Psoas muscle (tissue), 7 donors: ENCODE measurements at regions not wholly inside any gene's neighbourhood (a gene's known extent, or its start where the extent isn't known, plus 50 kb on each side); places are given as distances from the start of the nearest gene placed in this dataset.

Source experiments
- ATAC-seq, 4 donors: fragments of 200-7000 bp; cut with Tn5 transposase; one replicate each; pipeline ENCODE4 v1.9.1; 2020; ENCODE audit warnings: moderate library complexity in 3 of 4, mild to moderate bottlenecking in 2 of 4
- DNase-seq, 2 donors: peaks; one replicate each; pipeline ENCODE4 v3.0.0-alpha.2; 2020
- H3K27ac ChIP-seq: fragments of 200-600 bp; one replicate; pipeline ENCODE4 v1.8.0; 2022
- H3K27me3 ChIP-seq, 3 donors: fragments of 200-600 bp in 1 of 3; one replicate each; pipeline versions ENCODE4 v1.6.1 to v1.8.0; 2013 to 2022; ENCODE audit warnings: low read length in 2 of 3, mild to moderate bottlenecking in 2 of 3, moderate library complexity in 1 of 3; ENCODE audit not compliant: insufficient read depth in 3 of 3
- H3K36me3 ChIP-seq, 2 donors: fragments of 200-600 bp in 1 of 2; one replicate each; pipeline versions ENCODE4 v1.6.1 to v1.8.0; 2013 to 2022; ENCODE audit warnings: low read depth in 1 of 2, mild to moderate bottlenecking in 1 of 2, moderate library complexity in 1 of 2; ENCODE audit not compliant: insufficient read depth in 1 of 2
- H3K4me1 ChIP-seq: fragments of 200-600 bp; one replicate; pipeline ENCODE4 v1.8.0; 2022
- H3K4me3 ChIP-seq: fragments of 200-600 bp; one replicate; pipeline ENCODE4 v1.8.0; 2022; ENCODE audit warnings: mild to moderate bottlenecking
- H3K9me3 ChIP-seq: fragments of 200-600 bp; one replicate; pipeline ENCODE4 v1.8.0; 2022
- WGBS, 3 donors: extraction: QIAGEN DNeasy Blood & Tissue Kit; methylation state at CpG; one replicate each; pipeline versions ENCODE4 v1.1.6 to v1.1.7; 2013; 5-methylcytosine and 5-hydroxymethylcytosine counted together
- intact Hi-C, 2 donors: fragments of 100-400 bp; cut with DNase I; formaldehyde crosslinking; loops; one replicate each; pipeline versions ENCODE4 v1.11.0 to v1.14.2; 2022
- TF ChIP-seq, protein P1 (sequence below): fragments of 200-600 bp; IDR thresholded peaks from one replicate; pipeline ENCODE4 v1.8.0; 2022; ENCODE audit warnings: antibody characterized with exemption
- donor health status: healthy with polysubstance abuse.
- donor health status: DM: no; HTN: no; CAD: no; lungs with moderate emphysema.
- donor health status: Bipolar disorder and iron deficiency.
- donor health status: healthy.
- donor health status: DM: yes; HTN: yes; CAD: no.
- donor health status: DM: no; HTN: no; CAD: no.
- donor health status: DM: yes; HTN: yes; CAD: no.

DNA sequence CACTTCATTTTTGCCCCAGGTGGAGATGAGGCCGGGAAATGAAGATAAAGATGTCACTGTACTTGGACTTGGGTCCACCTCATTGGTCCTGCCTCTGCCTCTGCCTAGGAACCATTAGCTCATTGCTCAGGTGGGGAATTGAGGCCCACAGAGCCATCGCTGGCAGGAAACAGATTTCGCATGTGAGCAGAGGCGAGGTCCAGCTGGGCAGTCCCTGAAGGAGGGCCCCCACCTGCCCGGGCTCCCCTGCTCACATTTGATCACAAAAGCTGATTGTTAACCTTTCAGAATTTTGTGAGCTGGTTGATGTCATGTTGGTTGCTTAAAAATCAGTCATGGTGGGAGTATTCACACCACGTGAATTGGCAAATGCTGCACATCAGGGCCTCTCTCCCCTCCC lies 273.8 kb upstream of the MVB12B start:
- no peak for ATAC-seq
- H3K4me3 ChIP-seq: no peak overlapping the region
- peaks cover 0 to 62% (median 18%) of the 10 kb centered on the region in 3 donors for H3K27me3 ChIP-seq
- TF ChIP-seq, protein P1, sequence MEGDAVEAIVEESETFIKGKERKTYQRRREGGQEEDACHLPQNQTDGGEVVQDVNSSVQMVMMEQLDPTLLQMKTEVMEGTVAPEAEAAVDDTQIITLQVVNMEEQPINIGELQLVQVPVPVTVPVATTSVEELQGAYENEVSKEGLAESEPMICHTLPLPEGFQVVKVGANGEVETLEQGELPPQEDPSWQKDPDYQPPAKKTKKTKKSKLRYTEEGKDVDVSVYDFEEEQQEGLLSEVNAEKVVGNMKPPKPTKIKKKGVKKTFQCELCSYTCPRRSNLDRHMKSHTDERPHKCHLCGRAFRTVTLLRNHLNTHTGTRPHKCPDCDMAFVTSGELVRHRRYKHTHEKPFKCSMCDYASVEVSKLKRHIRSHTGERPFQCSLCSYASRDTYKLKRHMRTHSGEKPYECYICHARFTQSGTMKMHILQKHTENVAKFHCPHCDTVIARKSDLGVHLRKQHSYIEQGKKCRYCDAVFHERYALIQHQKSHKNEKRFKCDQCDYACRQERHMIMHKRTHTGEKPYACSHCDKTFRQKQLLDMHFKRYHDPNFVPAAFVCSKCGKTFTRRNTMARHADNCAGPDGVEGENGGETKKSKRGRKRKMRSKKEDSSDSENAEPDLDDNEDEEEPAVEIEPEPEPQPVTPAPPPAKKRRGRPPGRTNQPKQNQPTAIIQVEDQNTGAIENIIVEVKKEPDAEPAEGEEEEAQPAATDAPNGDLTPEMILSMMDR: no peak
- H3K4me1 ChIP-seq: no peaks in the 10 kb centered on the region
- H3K9me3 ChIP-seq: no peaks in the 10 kb centered on the region
- no peaks in the 10 kb centered on the region for H3K36me3 ChIP-seq
- intact Hi-C loops: no loop called here
- WGBS, 3 donors: 61 to 67% (median 62%) methylated on average over 6 of the region's 6 CpGs
- no peak overlapping the region for H3K27ac ChIP-seq
- DNase-seq: peak in 1 of 2 donors; percentile 7

DNA sequence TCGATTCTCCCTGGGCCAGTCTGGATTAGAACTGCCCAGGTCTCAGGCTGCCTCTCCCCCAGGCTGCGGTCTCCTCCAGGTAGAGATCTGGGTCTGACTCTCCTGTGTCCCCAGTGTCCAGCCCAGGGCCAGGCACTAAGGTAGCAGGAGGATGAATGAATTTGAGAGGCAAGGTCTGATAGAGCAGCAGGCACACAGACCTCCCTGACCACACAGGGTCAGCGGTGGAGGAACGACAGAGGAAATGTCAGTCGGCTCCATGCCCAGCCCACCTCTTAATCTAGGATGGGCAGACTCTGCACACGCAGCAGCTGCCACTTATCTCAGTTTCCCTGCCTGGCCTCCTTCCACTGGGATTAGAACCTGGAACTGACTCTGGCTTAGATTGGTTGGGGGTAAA lies 272.7 kb upstream of the MVB12B start:
- Histone ChIP-seq H3K4me3 (no peak overlapping the region), H3K4me1 (no peaks in the 10 kb centered on the region), H3K27me3 (peaks cover 0 to 71% (median 17%) of the 10 kb centered on the region in 3 donors), H3K36me3 (no peaks in the 10 kb centered on the region), H3K9me3 (no peaks in the 10 kb centered on the region), H3K27ac (no peak overlapping the region)
- peak in 1 of 2 donors; percentile 3 for DNase-seq
- intact Hi-C loops: no loop called here
- 33 to 41% (median 39%) methylated on average over 6 of the region's 6 CpGs for WGBS, 3 donors
- TF ChIP-seq, protein P1: no peak
- ATAC-seq: no peak

DNA sequence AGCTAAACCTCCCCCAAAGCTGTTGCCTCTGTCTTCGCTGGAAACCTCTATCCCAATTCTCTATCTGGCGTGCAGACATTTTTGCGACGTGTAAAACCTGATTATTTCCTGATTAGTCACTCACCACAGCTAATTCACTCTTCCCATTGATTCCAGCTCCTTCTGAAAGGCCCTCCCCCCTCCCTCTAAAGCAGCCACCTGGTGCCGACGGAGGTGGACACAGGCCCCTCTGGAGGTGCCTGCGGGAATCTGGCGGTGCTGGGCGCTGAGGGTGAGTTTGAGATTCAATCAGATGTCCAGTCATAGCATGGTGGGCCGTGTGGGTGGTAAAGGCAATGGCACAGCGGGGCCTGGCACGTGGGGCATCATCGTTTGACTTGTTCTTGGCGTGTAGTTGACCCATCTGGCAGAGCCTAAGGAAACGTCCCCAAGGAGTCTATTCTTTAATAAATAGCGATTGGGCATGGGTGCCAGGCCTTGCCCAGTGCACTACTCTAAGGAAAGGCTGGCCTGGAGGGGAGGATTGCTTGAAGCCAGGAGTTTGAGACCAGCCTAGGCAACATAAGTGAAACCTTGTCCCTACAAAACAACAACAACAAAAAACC lies 271.1 kb upstream of the MVB12B start:
- no peak overlapping the region for H3K27ac ChIP-seq
- intact Hi-C loops: no loop called here
- no peaks in the 10 kb centered on the region for H3K36me3 ChIP-seq
- 34 to 48% (median 38%) methylated on average over 16 of the region's 16 CpGs for WGBS, 3 donors
- H3K27me3 ChIP-seq: peaks cover 0 to 79% (median 19%) of the 10 kb centered on the region in 3 donors
- ATAC-seq (no peak), DNase-seq (no peak)
- H3K9me3 ChIP-seq: no peaks in the 10 kb centered on the region
- TF ChIP-seq, protein P1: no peak
- H3K4me1 ChIP-seq: no peaks in the 10 kb centered on the region
- no peak overlapping the region for H3K4me3 ChIP-seq

DNA sequence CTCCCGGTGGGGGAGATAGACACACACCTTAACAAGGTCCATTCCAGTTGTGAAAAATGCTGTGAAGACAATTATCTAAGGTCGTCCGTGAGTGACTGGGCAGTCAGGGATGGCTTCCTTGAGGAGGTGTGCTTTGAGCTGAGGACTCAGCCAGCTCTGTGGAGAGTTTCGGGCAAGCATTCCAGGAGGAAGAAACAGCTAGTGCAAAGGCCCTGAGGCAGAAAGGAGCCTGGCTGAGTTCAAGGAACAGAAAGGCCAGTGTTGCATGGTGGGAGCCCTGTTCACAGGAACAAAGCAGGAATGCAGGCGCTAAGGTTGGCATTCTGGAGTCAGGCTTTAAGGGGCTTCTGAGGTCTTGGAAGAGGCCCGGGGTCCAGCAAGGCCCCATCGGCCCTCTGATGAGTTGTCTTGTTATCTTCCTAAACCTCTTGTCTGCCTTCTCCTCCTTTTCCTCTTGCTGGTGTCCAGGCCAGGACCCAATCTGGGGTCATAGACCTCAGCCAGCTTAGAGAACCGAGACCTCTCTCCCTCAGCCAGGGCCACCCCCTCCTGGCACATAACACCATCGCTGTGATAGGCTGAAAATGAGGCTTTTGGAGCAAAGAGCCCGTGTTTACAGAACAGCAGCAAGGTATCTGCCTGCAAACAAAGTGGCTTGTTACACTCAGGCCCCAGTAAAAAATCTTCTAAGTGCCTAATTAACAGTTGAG lies 270.2 kb upstream of the MVB12B start:
- Histone ChIP-seq H3K9me3 (no peaks in the 10 kb centered on the region), H3K36me3 (no peaks in the 10 kb centered on the region), H3K4me1 (no peaks in the 10 kb centered on the region), H3K27ac (no peak overlapping the region), H3K27me3 (peaks cover 0 to 76% (median 19%) of the 10 kb centered on the region in 3 donors), H3K4me3 (no peak overlapping the region)
- ATAC-seq (no peak), DNase-seq (no peak)
- TF ChIP-seq, protein P1: no peak
- 74 to 78% (median 77%) methylated on average over 10 of the region's 10 CpGs for WGBS, 3 donors
- intact Hi-C loops: no loop called here
